GM19043 (cell line): ENCODE measurements at regions not wholly inside any gene's neighbourhood (a gene's known extent, or its start where the extent isn't known, plus 50 kb on each side); places are given as distances from the start of the nearest gene placed in this dataset.

Experiments
- ATAC-seq: cut with Tn5 transposase; IDR thresholded peaks from one replicate; pipeline ENCODE4 v1.9.1; 2021; ENCODE audit warnings: low read depth; ENCODE audit not compliant: unreplicated experiment

DNA sequence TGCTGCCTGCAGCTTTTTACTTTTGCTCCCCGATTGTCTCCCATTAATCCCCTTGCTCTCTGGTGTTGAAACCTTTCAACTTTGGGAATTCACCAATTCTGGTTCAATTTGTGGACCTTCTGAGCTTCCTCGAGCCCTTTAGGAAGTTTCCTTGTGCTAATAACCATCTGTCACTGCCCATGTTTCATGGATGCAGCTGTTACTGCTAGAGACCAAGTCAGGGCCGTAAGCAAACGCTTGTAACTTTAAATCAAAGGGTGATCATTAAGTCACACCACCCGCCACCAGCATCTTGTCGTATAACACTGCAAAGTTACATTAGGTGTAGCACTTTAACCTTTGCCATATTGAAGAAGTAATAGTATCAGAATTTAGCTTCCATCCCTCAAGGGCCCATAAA is 268.3 kb upstream of the SASH1 start:
- ATAC-seq: no peak

DNA sequence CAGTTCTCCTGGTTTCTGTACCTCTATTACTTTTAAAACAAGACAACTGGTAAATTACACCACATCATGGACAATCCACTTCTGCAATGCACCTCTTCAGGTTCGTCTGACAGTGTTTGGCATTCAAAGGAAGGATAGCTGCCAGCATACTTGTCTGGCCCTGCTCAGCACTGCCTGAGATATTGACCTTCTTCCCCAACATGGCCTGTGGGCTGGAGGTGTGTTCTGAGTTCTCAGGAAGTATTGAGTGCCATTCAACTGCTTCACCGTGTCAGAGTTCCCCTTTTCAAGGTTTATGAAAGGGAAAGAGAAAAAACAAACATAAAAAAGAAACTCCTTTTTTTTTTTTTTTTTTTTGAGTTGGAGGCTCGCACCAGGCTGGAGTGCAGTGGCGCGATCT is 267.9 kb upstream of the SASH1 start:
- ATAC-seq: peak; percentile 79

DNA sequence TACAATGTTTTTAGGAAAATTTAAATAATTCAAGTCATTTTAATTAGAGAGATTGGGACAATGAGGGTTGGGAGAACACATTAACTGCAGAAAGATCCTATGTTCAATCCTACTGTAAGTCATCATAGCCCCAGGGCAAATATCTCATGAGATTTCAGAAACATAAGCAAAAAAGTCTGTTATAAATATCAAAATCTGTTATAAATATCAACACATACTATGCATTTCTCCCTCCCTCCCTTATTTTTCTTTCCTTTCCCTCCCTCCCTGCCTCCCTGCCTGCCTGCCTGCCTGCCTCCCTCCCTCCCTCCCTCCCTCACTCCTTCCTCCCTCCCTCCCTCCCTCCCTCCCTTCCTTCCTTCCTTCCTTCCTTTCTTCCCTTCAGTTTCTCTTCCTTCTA is 267.3 kb upstream of the SASH1 start:
- ATAC-seq: no peak

DNA sequence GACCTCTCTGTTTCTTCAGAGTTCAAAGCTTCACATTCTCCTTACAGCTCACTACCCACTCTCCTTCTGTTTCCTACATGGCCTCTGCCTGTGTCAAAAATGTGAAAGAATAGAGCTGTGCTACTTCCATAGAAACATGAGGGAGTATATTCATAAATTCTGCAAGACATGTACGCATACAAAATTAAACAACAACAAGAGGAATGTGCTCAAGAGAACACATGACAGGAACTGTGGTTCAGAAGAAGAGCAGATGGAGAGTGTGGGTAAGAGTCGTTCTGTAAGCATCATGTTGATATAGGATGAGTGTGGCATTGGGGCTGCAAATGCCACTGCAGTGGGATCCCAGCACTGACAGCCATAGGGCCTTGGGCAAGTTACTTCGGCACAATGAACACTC is 266.6 kb upstream of the SASH1 start:
- no peak for ATAC-seq

DNA sequence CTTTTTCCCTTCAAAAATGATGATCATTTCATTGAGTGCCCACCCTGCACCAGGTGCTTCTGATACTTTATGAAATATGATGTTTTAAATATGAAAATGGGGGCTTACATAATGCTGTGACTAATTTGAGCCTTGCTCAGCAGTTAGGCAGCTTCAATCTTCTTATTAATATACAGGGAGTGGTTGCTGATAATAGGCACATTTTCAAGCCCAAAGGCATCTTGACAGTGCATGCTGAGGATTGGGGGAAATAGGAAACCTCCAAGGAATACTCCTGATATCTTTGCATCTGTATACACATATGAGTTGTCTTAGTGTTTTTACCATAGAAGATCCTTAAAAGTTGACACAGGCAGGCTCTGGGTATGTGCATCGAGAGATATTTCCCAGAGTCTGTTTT is 262.3 kb upstream of the SASH1 start:
- no peak for ATAC-seq

DNA sequence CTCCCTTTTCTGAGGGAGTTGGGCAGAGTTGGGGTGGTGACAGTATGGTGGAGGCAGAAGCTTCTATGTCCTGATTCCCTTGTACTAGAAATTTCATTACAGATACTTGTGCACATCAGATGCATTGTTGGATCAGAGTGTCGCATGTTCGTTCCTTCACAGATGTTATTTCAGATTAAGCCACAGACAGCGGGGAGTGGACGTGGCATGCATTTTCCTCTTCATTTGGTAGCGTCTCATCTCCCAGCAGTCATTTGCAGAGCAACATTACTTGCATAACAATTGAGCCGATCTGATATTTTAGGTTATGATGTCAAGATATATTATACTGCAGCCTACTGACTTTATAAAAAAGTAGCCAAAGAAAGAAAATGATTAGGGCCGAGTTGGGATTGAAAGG is 261.6 kb upstream of the SASH1 start:
- ATAC-seq: no peak

DNA sequence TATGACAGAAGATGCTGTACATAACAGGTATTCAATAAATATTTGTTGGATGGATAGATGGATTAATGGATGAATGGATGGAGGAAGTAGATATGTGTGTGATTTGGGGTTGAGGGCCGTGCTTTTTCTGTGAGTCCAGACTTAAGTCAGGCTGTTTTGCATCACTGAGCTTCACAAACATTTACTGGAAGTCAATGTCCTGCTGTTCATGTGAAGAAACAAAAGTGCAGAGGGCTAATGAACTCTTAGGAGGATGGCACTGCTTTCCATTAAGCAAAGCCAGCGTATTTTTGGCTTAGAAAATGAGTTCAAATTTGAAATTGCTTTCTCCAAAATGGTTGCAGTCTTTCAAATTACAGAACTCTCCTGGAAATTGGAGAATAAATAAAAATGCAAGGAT is 260.6 kb upstream of the SASH1 start:
- ATAC-seq: no peak

DNA sequence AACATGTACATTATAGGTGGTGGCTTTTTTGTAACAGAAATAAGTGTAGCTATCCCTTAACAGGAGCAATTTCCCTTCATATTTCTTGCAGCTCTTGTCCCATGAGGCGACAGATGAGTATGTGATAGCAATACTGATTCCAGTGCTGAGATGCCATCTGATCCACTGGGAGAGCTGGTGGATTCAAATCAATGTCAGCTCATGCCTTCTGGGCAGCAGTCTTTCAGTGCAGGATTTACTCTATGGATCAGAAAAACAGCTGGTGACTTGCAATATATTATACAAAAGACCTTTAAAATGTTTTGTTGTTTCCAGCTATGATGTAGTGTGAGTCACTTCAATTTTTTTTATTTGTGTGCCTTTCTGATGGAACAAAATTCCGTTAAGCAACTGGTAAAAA is 259.9 kb upstream of the SASH1 start:
- ATAC-seq: no peak

DNA sequence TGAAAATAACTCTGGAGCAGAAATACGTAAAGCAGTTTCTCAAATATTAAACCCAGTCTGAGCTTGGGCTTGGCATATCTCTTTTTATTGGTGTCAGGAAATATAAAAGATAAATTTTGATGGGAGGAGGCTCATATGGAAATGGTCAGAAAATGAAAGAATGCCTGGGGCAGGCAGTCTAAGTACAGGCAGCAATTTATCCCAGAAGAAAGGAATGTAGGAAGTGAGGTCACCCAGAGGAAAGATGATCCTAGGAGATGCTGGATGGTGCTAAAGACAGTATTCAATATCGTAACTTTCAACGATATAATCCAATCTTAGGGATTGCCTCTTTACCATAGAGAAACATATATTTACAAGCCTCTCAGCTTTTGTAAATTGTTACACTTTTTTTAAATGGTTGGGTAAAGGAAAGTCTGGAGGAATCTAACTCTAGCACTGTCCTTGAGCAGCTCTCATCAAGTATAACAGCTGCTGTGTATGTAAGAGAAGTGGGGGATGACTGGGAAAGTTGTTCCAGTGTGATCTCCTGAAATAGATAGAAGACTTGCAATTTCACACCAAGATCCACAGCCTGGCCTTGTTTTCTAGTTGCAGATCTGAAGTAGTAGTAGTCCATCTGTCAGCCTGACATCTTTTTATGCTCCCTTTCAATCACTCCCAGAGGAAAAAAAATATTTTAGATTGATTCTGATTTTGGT is 256.9 kb upstream of the SASH1 start:
- ATAC-seq: no peak

DNA sequence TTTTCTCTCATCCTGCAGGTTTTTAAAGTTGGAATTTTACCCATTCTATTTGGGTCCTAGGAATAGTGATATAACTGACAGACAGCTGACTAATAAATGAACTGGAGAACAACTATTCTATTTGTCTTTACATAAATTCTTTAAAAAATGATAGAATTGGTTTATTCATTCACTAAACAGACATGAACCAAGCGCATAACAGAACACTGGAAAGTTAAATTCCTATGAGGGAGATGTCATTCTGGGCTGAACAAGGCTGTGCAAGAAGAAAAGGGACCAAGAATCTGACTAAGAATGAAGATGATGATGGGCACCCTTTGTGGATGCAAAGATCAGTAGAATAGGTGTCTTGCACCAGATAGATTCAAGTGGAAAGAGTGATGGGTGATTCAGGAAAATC is 256.3 kb upstream of the SASH1 start:
- no peak for ATAC-seq

DNA sequence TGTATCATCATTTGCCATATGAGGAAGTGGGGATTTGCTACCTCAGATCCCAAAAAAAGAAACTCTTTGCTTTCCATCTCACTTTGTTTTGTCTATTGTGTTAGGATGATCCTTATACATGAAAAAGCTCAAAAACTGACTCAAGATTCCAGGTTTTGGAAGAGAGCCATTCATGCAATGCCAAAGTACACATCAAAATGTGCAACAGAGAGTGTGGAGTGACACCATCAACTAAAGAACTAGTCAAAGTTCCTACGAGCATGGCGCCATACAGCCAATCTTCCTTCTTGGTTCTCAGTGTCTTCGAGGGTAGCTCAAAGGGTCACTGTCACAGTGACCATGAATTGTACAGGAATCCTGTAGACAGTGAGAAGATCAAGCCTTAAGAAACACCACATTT is 255.8 kb upstream of the SASH1 start:
- no peak for ATAC-seq

DNA sequence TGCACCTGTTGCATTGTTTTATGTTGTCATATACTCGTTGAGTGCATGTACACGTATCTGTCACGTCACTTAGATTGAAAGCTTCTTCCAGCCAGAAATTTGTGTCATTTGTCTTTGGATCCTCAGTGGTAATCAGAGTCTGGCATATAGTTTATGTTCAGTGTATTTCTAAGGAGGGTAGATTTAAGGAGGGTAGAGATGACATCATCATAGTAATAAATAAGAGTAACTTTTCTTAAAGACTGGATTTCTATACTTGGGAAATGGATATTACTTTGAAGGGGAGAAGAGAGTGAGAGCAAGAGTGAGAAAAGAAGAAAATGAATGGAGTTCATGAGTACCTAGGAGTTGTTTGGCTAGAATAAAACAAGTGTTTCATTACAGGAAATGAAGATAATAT is 255.0 kb upstream of the SASH1 start:
- ATAC-seq: no peak

DNA sequence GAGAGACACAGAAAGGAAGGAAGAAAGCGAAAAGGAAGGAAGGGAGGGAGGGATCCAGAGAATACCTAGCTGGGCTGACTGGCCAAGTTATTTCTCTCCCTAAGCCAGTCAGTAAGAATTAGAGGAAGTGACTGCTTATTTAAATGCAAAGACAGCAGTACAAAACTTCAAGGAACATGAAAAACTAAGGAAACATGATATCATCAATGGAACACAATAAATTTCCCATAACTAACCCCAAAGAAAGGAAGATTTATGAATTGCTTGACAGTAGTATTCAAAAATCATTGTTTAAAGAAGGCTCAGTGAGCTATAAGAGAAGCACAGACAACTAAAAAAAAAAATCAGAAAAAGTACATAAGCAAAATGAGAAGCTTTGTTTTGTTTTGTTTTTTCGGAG is 252.3 kb upstream of the SASH1 start:
- ATAC-seq: no peak

DNA sequence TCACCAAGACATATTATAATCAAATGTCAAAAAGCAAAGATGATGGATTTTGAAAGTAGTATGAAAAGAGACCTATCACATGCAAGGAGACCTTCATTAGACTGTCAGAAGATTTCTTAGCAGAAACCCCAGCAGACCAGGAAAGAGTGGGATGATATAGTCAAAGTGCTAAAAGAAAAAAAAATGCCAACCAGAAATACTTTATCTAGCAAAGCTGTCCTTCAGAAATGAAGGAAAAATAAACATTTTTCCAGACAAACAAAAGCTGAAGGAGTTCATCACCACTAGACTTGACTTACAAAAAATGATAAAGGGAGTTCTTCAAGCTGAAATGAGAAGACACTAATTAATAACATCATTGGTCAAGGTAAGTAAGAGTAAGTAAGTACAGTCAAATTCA is 251.2 kb upstream of the SASH1 start:
- no peak for ATAC-seq

DNA sequence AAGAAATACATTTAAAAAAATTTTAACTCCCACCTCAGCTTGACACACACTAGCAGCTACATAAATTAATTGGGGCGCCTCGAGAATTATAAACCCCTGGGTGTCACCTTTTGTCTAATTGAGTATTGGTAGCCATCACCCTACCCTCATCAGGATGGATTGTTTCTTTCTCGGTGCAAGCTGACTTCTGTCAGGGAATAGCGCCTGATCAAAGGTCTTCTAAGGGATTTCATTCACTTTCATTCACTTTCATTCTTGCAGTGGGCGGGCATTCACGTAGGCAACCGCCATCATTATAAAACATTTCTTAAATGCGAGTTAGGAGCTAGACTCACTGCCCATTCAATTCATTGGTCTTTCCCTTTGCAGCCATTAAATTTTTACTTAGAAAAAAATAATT is 239.2 kb upstream of the SASH1 start:
- no peak for ATAC-seq

DNA sequence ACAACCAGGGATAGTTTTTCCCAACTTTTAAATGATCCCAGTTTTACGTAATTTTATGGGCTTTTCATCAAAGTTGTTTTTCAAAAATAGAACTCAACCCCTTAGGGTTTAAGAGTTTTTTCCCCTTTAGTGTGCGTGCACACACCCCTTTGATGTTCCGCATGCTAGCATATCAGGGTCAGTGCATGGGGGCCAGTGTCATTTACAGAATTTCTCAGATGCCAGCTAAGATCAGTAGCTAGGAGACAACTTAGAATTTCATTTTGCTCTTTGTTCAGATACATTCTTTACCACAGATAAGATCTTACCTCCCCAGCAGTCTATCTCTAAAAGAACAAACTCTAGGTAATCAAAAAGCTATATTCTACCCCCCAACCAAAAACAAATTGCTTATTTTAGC is 238.5 kb upstream of the SASH1 start:
- no peak for ATAC-seq

DNA sequence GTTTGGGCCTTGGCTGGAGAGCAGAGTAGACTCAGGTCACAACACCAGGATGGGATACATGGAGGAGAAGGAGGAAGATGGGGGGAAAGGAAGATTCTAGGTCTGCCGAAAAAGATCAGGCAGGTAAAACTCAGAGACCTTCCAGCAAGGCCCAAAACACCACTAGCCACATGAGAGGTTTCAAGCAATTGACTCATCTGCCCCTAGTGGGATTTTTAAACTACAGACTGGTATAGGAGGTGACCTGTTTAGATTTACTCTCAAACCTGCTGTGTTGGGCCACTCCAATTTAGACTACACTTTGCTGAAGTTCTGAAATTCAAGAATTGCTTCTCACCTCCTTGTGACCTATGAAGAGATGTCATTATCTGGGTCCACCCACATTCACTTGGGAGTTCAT is 236.9 kb upstream of the SASH1 start:
- no peak for ATAC-seq

DNA sequence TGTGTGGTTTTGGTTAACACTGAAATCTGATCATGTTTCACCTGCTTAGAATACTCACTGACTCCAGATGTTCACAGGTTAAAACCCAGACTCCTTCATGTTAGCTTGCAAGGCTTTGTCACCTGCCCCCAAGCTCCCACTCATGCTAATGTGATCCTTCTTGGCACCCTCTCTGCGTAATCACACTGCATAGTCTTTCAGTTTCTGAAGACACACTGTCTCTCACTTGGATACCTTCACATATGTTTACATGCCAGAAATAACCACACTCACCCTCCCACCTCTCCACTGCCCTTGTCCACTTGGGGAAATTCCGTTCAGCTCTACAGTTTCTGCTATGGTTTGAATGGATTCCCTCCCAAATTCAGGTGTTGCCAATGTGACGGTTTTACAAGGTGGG is 234.7 kb upstream of the SASH1 start:
- ATAC-seq: no peak

DNA sequence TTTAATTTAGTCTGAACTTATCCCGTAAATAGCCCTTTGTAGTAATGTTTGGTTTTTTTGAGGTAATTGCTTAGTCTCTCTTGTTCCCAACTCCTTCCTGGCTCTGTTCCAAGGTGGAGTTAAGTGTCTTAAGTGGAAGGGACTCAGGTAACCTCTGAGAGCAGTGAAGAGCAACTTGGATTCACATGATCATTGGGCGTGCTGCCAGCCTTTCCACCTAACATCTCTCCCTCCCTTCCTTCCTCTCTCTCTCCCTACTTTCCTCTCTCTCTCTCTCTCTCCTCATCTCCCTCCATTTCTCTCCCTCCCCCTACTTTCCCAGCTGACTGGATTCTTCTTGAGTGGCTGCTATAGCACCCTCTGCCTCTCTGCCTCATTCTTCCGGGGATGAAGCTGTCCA is 232.9 kb upstream of the SASH1 start:
- ATAC-seq: no peak

DNA sequence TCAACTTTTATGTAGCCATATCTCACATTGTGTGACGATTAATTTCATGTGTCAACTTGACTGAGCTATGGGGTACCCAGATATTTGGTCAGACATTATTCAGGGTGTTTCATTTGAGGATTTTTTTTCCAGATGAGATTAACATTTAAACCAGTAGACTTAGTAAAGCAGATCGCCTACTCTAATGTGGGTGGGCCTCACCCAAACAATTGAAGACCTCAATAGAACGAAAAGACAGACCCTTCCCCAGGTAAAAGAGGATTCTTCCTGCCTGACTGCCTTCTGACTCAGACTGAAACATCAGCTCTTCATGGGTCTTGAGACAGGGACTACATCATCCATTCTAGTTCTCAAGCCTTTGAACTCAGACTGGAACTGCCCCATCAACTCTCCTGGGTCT is 231.7 kb upstream of the SASH1 start:
- no peak for ATAC-seq

DNA sequence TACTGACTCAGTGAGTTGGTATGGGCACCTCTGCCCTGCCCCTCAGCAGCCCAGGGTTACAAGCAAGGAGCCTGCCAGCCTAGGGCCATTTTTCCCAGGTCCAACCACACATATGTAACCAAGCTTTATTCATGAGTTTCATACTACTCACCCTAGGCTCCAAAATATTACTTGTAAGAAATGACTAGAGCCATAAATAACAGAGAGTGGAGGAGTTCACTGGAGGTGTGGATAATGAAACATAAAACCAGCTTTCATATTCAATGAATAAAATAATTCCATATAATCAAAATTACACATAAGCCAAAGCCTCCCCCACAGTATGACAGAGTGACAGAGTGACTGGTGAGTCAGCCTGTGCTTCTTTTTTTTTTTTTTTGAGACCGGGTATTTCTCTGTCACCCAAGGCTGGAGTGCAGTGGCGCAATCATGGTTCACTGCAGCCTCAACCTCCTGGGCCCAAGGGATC is 229.8 kb upstream of the SASH1 start:
- ATAC-seq: no peak

DNA sequence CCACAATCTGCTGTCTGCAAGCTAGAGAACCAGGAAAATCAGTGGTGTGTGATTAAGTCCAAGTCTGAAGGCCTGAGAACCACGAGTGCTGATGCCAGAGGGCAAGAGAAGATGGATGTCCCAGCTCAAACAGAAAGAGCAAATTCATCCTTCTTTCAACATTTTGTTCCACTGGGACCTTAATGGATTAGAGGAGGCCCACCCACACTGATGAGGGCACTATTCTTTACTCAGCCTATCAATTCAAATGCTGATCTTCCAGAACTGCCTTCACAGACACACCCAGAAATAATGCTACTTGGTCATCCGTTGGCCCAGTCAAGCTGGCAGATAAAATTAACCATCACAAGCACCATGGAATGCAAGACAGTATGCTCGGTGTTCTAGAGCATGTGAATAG is 226.6 kb upstream of the SASH1 start:
- no peak for ATAC-seq

DNA sequence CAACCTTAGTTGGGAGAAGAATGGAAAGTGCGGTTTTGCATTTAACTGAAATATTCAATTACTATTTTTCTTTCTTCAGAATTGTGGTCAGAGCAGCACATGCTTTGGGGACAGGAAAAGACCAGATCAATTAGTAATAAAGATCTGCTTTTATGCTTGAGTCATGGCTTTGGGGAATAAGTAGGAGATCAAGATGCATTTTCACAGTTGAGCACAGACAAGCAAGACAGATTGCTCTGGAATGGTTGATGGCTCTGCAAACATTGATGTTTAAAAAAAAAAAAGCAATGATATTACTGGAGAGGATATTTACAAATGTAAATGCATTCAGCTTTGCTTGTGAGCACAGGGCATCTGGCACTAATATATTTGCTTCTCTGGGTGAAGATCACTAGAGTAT is 224.4 kb upstream of the SASH1 start:
- no peak for ATAC-seq
